Activated CD8-positive, alpha-beta T cell treated with anti-CD3 and anti-CD28 coated beads for 36 hours (primary cell): ENCODE measurements at regions not wholly inside any gene's neighbourhood (a gene's known extent, or its start where the extent isn't known, plus 50 kb on each side); places are given as distances from the start of the nearest gene placed in this dataset.

ENCODE experiments used
- ATAC-seq: fragments of 200-7000 bp; cut with Tn5 transposase; one replicate; pipeline ENCODE4 v1.10.0; 2021; ENCODE audit warnings: mild to moderate bottlenecking, moderate library complexity
- CTCF ChIA-PET: fragments of 350-600 bp; sonication (Branson Sonifier 250); formaldehyde crosslinking; loops from one replicate; lab custom pipeline; 2021; ENCODE audit warnings: antibody characterized with exemption; lab: Charles Lee
- POLR2A ChIA-PET: fragments of 350-600 bp; sonication (Branson Sonifier 250); formaldehyde crosslinking; loops from one replicate; lab custom pipeline; 2021; ENCODE audit warnings: antibody characterized with exemption; lab: Charles Lee
- DNase-seq: peaks from one replicate; pipeline ENCODE4 v3.0.0-alpha.2; 2020
- H3K27ac Mint-ChIP-seq: one replicate; pipeline ENCODE4 v1.8.0; 2021; ENCODE audit warnings: mild to moderate bottlenecking, mixed read lengths
- H3K27me3 Mint-ChIP-seq: one replicate; pipeline ENCODE4 v1.8.0; 2021; ENCODE audit warnings: mixed read lengths
- H3K36me3 Mint-ChIP-seq: one replicate; pipeline ENCODE4 v1.8.0; 2021; ENCODE audit warnings: low read depth, mixed read lengths
- H3K4me1 Mint-ChIP-seq: one replicate; pipeline ENCODE4 v1.8.0; 2021; ENCODE audit warnings: low read depth, mixed read lengths
- H3K4me3 Mint-ChIP-seq: one replicate; pipeline ENCODE4 v1.8.0; 2021; ENCODE audit warnings: mild to moderate bottlenecking, moderate library complexity, mixed read lengths
- H3K9me3 Mint-ChIP-seq: one replicate; pipeline ENCODE4 v1.8.0; 2021; ENCODE audit warnings: mixed read lengths
- intact Hi-C: fragments of 100-400 bp; cut with micrococcal nuclease; formaldehyde crosslinking; loops from one replicate; pipeline ENCODE4 v1.10.0; 2022
- TF ChIP-seq, protein P1 (sequence below): fragments of 200-600 bp; IDR thresholded peaks from one replicate; pipeline ENCODE4 v1.8.0; 2022; ENCODE audit warnings: antibody characterized with exemption, mild to moderate bottlenecking

DNA sequence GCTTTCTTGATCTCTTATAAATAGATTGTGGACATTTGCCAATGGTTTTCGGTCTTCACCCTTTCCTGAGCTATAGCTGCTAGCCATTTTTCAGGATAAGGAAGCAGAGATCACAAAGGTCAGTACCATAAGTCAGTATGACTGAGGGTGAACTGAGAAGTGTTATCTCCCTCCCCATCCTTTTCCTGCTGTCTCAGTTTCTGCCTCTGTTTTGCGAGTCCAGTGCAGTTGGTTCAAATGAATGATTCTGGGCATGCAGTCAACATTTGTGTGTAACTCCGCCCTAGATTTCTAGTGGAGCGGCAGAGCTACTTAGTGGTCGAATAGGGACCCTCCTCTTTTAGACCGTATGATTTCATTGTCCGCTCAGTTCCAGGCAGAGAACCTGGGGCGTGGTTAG lies 460.8 kb upstream of the ARGLU1 start:
- ChIA-PET POLR2A (no interaction called here), CTCF (no interaction called here)
- Mint-ChIP-seq H3K36me3 (no peaks in the 10 kb centered on the region), H3K27me3 (no peaks in the 10 kb centered on the region), H3K9me3 (no peaks in the 10 kb centered on the region), H3K4me3 (no peak overlapping the region), H3K27ac (no peak overlapping the region), H3K4me1 (no peaks in the 10 kb centered on the region)
- DNase-seq (no peak), ATAC-seq (no peak)
- intact Hi-C loops: no loop called here
- TF ChIP-seq, protein P1, sequence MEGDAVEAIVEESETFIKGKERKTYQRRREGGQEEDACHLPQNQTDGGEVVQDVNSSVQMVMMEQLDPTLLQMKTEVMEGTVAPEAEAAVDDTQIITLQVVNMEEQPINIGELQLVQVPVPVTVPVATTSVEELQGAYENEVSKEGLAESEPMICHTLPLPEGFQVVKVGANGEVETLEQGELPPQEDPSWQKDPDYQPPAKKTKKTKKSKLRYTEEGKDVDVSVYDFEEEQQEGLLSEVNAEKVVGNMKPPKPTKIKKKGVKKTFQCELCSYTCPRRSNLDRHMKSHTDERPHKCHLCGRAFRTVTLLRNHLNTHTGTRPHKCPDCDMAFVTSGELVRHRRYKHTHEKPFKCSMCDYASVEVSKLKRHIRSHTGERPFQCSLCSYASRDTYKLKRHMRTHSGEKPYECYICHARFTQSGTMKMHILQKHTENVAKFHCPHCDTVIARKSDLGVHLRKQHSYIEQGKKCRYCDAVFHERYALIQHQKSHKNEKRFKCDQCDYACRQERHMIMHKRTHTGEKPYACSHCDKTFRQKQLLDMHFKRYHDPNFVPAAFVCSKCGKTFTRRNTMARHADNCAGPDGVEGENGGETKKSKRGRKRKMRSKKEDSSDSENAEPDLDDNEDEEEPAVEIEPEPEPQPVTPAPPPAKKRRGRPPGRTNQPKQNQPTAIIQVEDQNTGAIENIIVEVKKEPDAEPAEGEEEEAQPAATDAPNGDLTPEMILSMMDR: no peak

DNA sequence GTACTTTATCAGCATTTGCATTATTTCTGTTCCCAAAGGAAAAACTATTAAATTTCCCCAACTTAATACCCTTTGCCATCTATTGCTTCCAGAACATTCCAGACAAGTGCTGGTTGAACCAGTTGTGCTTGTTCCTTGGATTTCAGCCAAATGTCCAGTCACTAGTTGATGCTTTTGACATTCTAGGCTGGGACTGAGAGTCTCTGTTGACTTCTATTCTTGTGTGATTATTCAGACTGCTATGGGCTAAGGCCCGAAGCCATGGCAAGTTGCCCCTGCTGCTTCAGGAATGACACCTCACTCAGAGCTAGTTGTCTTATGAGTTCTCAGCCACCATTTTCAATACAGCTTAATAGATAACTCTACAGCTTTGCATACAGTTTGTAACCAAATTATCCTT lies 458.1 kb upstream of the ARGLU1 start:
- no peaks in the 10 kb centered on the region for H3K27me3 Mint-ChIP-seq
- H3K36me3 Mint-ChIP-seq: no peaks in the 10 kb centered on the region
- H3K4me3 Mint-ChIP-seq: no peak overlapping the region
- no peak overlapping the region for H3K27ac Mint-ChIP-seq
- POLR2A ChIA-PET: no interaction called here
- no peaks in the 10 kb centered on the region for H3K4me1 Mint-ChIP-seq
- ATAC-seq: no peak
- intact Hi-C loops: no loop called here
- DNase-seq: no peak
- CTCF ChIA-PET: no interaction called here
- H3K9me3 Mint-ChIP-seq: no peaks in the 10 kb centered on the region
- TF ChIP-seq, protein P1: no peak

DNA sequence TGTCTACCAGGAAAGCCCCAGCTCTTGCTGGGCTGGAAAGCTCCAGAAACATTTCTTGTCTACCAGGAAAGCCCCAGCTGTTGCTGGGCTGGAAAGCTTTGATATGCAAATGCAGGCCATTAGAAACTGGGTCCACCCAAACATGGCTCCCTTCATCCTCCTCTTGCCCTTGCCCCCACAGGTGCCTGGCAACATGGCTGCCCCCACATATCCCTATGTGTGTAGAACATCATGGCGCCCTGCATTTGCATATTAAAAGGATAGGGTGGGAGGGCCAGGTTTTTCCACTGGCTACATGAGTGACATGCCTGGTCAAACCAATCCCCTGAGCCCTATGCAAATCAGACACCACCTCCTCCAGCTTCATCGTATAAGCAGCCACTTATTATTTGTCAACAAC lies 455.4 kb upstream of the ARGLU1 start:
- no peaks in the 10 kb centered on the region for H3K9me3 Mint-ChIP-seq
- TF ChIP-seq, protein P1: no peak
- H3K4me1 Mint-ChIP-seq: no peaks in the 10 kb centered on the region
- H3K4me3 Mint-ChIP-seq: no peak overlapping the region
- ATAC-seq: no peak
- DNase-seq: no peak
- intact Hi-C loops: no loop called here
- H3K27me3 Mint-ChIP-seq: no peaks in the 10 kb centered on the region
- H3K36me3 Mint-ChIP-seq: no peaks in the 10 kb centered on the region
- ChIA-PET POLR2A (no interaction called here), CTCF (no interaction called here)
- no peak overlapping the region for H3K27ac Mint-ChIP-seq

DNA sequence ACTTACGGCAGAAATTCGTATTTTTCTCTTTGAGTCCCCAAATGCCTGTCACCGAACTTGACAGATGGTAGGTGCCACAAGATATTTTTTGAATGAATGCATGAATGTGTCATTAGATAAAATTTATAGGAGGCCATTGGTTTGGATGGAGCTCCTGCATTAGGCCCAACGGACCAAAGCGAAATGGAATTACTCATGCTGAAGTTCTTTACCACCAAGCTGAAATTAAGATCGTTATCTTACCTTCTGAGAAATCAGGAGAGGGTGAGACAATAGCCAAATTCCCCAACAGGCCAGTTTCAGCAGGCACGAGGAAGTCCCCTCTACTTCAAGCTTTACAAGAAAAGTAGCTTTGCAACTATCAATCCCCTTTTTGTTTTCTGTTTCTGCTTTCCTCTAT lies 452.5 kb upstream of the ARGLU1 start:
- CTCF ChIA-PET: no interaction called here

DNA sequence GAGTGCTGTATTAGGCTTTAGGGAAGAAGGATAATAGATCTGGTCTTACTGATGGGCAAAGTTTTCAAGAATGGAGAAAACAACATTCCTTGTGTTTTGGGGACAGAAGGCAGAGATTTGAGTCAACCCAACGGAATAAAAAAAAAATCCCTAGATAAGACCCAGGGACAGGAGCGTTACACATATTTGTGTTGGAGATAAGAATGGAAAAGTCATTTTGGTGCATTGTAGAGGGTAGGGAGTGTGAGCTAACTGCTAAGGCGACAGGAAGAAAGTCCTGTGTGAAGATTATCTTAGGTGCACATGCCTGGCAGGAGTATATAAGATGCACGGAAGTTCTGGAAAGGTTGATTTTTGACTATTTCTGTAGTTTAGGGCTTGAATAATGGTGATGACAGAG lies 450.3 kb upstream of the ARGLU1 start:
- no peak for DNase-seq
- TF ChIP-seq, protein P1: no peak
- intact Hi-C loops: no loop called here
- ChIA-PET POLR2A (no interaction called here), CTCF (no interaction called here)
- no peaks in the 10 kb centered on the region for H3K36me3 Mint-ChIP-seq
- ATAC-seq: no peak
- no peaks in the 10 kb centered on the region for H3K4me1 Mint-ChIP-seq
- peaks cover 3% of the 10 kb centered on the region for H3K9me3 Mint-ChIP-seq
- H3K27ac Mint-ChIP-seq: no peak overlapping the region
- H3K27me3 Mint-ChIP-seq: no peaks in the 10 kb centered on the region
- H3K4me3 Mint-ChIP-seq: no peak overlapping the region

More for the DNA sequence above, 452.5 kb upstream of the ARGLU1 start:
- Mint-ChIP-seq H3K4me3 (no peak overlapping the region), H3K27me3 (no peaks in the 10 kb centered on the region), H3K4me1 (no peaks in the 10 kb centered on the region), H3K9me3 (peaks cover 3% of the 10 kb centered on the region), H3K36me3 (no peaks in the 10 kb centered on the region), H3K27ac (no peak overlapping the region)
- intact Hi-C loops: no loop called here
- POLR2A ChIA-PET: no interaction called here
- ATAC-seq (no peak), DNase-seq (no peak)
- TF ChIP-seq, protein P1: no peak
